ENCODE measurements at regions not wholly inside any gene's neighbourhood (a gene's known extent, or its start where the extent isn't known, plus 50 kb on each side); places are given as distances from the start of the nearest gene placed in this dataset.

DNA sequence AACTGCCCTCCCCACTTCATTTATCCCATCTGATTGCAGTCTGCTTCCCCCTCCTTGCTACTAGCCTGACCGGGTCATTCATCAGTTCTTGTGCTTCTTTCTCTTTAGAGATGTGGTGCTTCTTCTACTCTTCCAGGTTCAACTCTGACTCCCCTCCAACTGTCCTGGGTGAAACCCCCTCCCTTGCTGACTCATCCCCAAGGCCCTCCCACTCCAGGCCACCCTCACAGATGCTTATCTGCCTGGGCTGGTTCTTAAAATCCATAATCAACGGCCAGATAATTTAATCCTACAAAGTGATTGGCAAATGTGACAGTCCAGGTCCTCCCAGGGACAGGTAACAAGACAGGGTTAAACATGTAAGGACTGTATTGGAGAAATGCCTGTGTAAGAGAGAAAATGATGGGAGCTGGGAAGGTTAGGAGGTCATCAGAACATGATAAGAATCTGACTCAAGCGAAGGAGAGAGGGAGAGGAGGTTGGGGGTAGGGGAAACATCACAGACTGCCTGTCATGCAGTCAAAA, 182.8 kb upstream of the C1QTNF7 start:
- no peak overlapping the region for H3K4me3 ChIP-seq (ENCODE audit: low read length, poor library complexity, severe bottlenecking)

DNA sequence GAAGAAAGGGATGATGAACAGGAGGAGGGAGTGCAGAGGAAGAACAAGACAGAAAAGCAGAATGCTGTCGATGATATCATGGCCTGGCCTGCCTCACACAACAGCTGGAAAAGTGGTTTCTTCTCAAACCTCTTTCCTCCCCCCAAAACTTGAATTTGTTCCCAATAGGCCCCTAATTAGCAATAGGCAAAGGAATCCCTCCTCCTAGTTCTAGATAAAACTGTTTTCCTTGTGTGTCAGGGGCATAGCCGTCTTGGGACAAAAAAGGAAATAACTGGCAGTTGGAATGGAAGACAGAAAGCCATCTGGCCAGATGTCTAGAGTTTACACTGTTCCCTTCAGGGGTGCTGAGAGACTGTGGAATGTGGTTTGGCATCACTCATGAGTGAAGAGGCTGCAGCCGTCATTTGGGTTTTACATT, 177.8 kb upstream of the C1QTNF7 start:
- no peaks in the 10 kb centered on the region for H4K20me1 ChIP-seq (ENCODE audit: insufficient read depth, low read length, poor library complexity, severe bottlenecking)
- no peak overlapping the region for H3K4me3 ChIP-seq (ENCODE audit: low read length, poor library complexity, severe bottlenecking)
- no peaks in the 10 kb centered on the region for H3K79me2 ChIP-seq (ENCODE audit: insufficient read depth, low read length)
- no peak overlapping the region for H3K9ac ChIP-seq (ENCODE audit: low read depth, low read length, poor library complexity, severe bottlenecking)
- H3F3A ChIP-seq (ENCODE audit: low read depth), result no peaks in the 10 kb centered on the region
- H3K4me1 ChIP-seq (ENCODE audit: insufficient read depth, low read length, poor library complexity, severe bottlenecking), result peaks cover 5% of the 10 kb centered on the region
- no peaks in the 10 kb centered on the region for H3K9me3 ChIP-seq (ENCODE audit: insufficient read depth, low read depth, low read length)
- no peaks in the 10 kb centered on the region for H3K9me2 ChIP-seq (replicated peaks; ENCODE audit: low read depth, low read length)
- no peaks in the 10 kb centered on the region for H3K36me3 ChIP-seq (ENCODE audit: insufficient read depth, low read length)
- TF ChIP-seq EZH2phosphoT487 (IDR thresholded peaks at IDR 0.05; ENCODE audit: borderline replicate concordance), result no peak
- TF ChIP-seq CTCF (conservative IDR thresholded peaks at IDR 0.05; ENCODE audit: low read length), result no peak
- no peak overlapping the region for H3K4me2 ChIP-seq (ENCODE audit: low read depth, low read length, poor library complexity, severe bottlenecking)
- no peak overlapping the region for H2AFZ ChIP-seq (ENCODE audit: low read length)
- H3K27me3 ChIP-seq (ENCODE audit: insufficient read depth, low read length, poor library complexity, severe bottlenecking), result no peaks in the 10 kb centered on the region

More for the DNA sequence above, 182.8 kb upstream of the C1QTNF7 start:
- Histone ChIP-seq H3K36me3 (ENCODE audit: insufficient read depth, low read length) (no peaks in the 10 kb centered on the region), H3K9ac (ENCODE audit: low read depth, low read length, poor library complexity, severe bottlenecking) (no peak overlapping the region), H2AFZ (ENCODE audit: low read length) (no peak overlapping the region), H3K9me2 (replicated peaks; ENCODE audit: low read depth, low read length) (no peaks in the 10 kb centered on the region), H3K4me1 (ENCODE audit: insufficient read depth, low read length, poor library complexity, severe bottlenecking) (peaks cover 17% of the 10 kb centered on the region), H3K79me2 (ENCODE audit: insufficient read depth, low read length) (no peaks in the 10 kb centered on the region), H4K20me1 (ENCODE audit: insufficient read depth, low read length, poor library complexity, severe bottlenecking) (no peaks in the 10 kb centered on the region), H3K9me3 (ENCODE audit: insufficient read depth, low read depth, low read length) (no peaks in the 10 kb centered on the region), H3K27me3 (ENCODE audit: insufficient read depth, low read length, poor library complexity, severe bottlenecking) (no peaks in the 10 kb centered on the region), H3F3A (ENCODE audit: low read depth) (no peaks in the 10 kb centered on the region), H3K4me2 (ENCODE audit: low read depth, low read length, poor library complexity, severe bottlenecking) (no peak overlapping the region)
- TF ChIP-seq EZH2phosphoT487 (IDR thresholded peaks at IDR 0.05; ENCODE audit: borderline replicate concordance) (no peak), CTCF (conservative IDR thresholded peaks at IDR 0.05; ENCODE audit: low read length) (no peak)

DNA sequence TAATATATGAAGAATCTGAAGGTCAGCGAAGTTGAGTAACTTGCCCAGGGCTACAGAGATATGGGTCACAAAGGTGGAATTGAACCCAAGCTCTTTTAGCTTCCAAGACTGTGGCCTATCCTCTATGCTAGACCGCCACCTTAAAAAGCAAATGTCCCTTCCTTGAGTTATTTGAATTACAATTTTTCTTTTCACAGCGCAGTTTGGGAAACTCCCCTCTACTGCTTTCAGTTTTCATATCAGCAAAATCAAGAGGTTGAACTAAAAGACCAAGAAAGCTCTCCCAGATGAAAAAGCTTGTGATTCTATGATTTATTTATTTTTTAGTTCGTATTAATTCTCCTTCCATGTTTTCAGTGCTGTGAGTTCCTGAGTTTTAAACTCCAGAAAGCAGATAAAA, 174.5 kb upstream of the C1QTNF7 start:
- TF ChIP-seq CTCF (conservative IDR thresholded peaks at IDR 0.05; ENCODE audit: low read length) (no peak), EZH2phosphoT487 (IDR thresholded peaks at IDR 0.05; ENCODE audit: borderline replicate concordance) (no peak)
- Histone ChIP-seq H3K9me3 (ENCODE audit: insufficient read depth, low read depth, low read length) (no peaks in the 10 kb centered on the region), H3K9me2 (replicated peaks; ENCODE audit: low read depth, low read length) (no peaks in the 10 kb centered on the region), H3K9ac (ENCODE audit: low read depth, low read length, poor library complexity, severe bottlenecking) (no peak overlapping the region), H3K79me2 (ENCODE audit: insufficient read depth, low read length) (no peaks in the 10 kb centered on the region), H3K4me1 (ENCODE audit: insufficient read depth, low read length, poor library complexity, severe bottlenecking) (no peaks in the 10 kb centered on the region), H3F3A (ENCODE audit: low read depth) (no peaks in the 10 kb centered on the region), H2AFZ (ENCODE audit: low read length) (no peak overlapping the region), H3K4me2 (ENCODE audit: low read depth, low read length, poor library complexity, severe bottlenecking) (no peak overlapping the region), H3K36me3 (ENCODE audit: insufficient read depth, low read length) (no peaks in the 10 kb centered on the region), H3K27me3 (ENCODE audit: insufficient read depth, low read length, poor library complexity, severe bottlenecking) (no peaks in the 10 kb centered on the region), H4K20me1 (ENCODE audit: insufficient read depth, low read length, poor library complexity, severe bottlenecking) (no peaks in the 10 kb centered on the region), H3K4me3 (ENCODE audit: low read length, poor library complexity, severe bottlenecking) (no peak overlapping the region)
